Left lobe of liver (tissue), 2 donors: ENCODE measurements at regions not wholly inside any gene's neighbourhood (a gene's known extent, or its start where the extent isn't known, plus 50 kb on each side); places are given as distances from the start of the nearest gene placed in this dataset.
"Not testable (repeated sequence)": the region's sequence is repeated elsewhere in the genome, so short reads cannot be mapped to it uniquely, and the experiment has no call there.

Experiments
- ATAC-seq: fragments of 200-7000 bp; cut with Tn5 transposase; one replicate; pipeline ENCODE4 v1.9.1; 2020; ENCODE audit warnings: mild to moderate bottlenecking, moderate library complexity
- DNase-seq: peaks from one replicate; pipeline ENCODE4 v3.0.0-alpha.2; 2020; ENCODE audit warnings: low spot score
- donor health status: DM: no; HTN: no; CAD: no; lungs with moderate emphysema.
- donor health status: DM: no; HTN: yes; CAD: no.

GRCh38 chr6:66568271-66568670 lies 861.2 kb upstream of the EYS start:
- ATAC-seq (no peak), DNase-seq (no peak)

- DNase-seq (no peak), ATAC-seq (no peak)
Observed at GRCh38 chr6:66561479-66561878, 854.5 kb upstream of the EYS start.

- ATAC-seq (no peak), DNase-seq (no peak)
Observed at GRCh38 chr6:66558189-66558588, 851.2 kb upstream of the EYS start.

- ATAC-seq (no peak), DNase-seq (no peak)
Observed at GRCh38 chr6:66556936-66557335, 849.9 kb upstream of the EYS start.

- ATAC-seq (no peak), DNase-seq (no peak)
Observed at GRCh38 chr6:66555082-66555481, 848.1 kb upstream of the EYS start.

- DNase-seq (no peak), ATAC-seq (no peak)
Observed at GRCh38 chr6:66553441-66553840, 846.4 kb upstream of the EYS start.

- DNase-seq: no peak
- ATAC-seq: no peak
Observed at GRCh38 chr6:66538551-66539135, 831.6 kb upstream of the EYS start.

GRCh38 chr6:66533921-66534404 lies 826.9 kb upstream of the EYS start:
- ATAC-seq: no peak

GRCh38 chr6:66526061-66526460 lies 819.0 kb upstream of the EYS start:
- ATAC-seq: no peak
- no peak for DNase-seq

More at GRCh38 chr6:66533921-66534404, 826.9 kb upstream of the EYS start:
- no peak for DNase-seq

GRCh38 chr6:66522864-66523263 lies 815.8 kb upstream of the EYS start:
- ATAC-seq (no peak), DNase-seq (no peak)

GRCh38 chr6:66516377-66516776 lies 809.4 kb upstream of the EYS start:
- DNase-seq (no peak), ATAC-seq (no peak)

GRCh38 chr6:66508433-66508832 lies 801.4 kb upstream of the EYS start:
- DNase-seq (no peak), ATAC-seq (no peak)

- ATAC-seq (no peak), DNase-seq (no peak)
Observed at GRCh38 chr6:66499851-66500250, 792.8 kb upstream of the EYS start.

GRCh38 chr6:66496659-66497058 lies 789.6 kb upstream of the EYS start:
- DNase-seq (no peak), ATAC-seq (no peak)

- not testable (repeated sequence) for ATAC-seq, DNase-seq
Observed at GRCh38 chr6:66494643-66495042, 787.6 kb upstream of the EYS start.

- ATAC-seq: no peak
- no peak for DNase-seq
Observed at GRCh38 chr6:66489269-66489987, 782.4 kb upstream of the EYS start.

GRCh38 chr6:66481216-66481615 lies 774.2 kb upstream of the EYS start:
- ATAC-seq (no peak), DNase-seq (no peak)

GRCh38 chr6:66478705-66479104 lies 771.7 kb upstream of the EYS start:
- no peak for ATAC-seq
- no peak for DNase-seq

GRCh38 chr6:66435321-66435720 lies 728.3 kb upstream of the EYS start:
- DNase-seq (no peak), ATAC-seq (no peak)

GRCh38 chr6:66429210-66429609 lies 722.2 kb upstream of the EYS start:
- no peak for DNase-seq
- ATAC-seq: no peak

GRCh38 chr6:66423047-66423446 lies 716.0 kb upstream of the EYS start:
- DNase-seq (no peak), ATAC-seq (no peak)

GRCh38 chr6:66421570-66421969 lies 714.5 kb upstream of the EYS start:
- no peak for DNase-seq

GRCh38 chr6:66418906-66419305 lies 711.9 kb upstream of the EYS start:
- ATAC-seq: no peak
- no peak for DNase-seq

More at GRCh38 chr6:66421570-66421969, 714.5 kb upstream of the EYS start:
- no peak for ATAC-seq
